RCC 7860 (cell line): ENCODE measurements at regions not wholly inside any gene's neighbourhood (a gene's known extent, or its start where the extent isn't known, plus 50 kb on each side); places are given as distances from the start of the nearest gene placed in this dataset.

Experiments
- DNase-seq: peaks from one replicate; pipeline ENCODE4 v3.0.0-alpha.2; 2015; ENCODE audit warnings: low spot score
- FAIRE-seq: peaks from 2 replicates; lab custom pipeline; 2012; peaks lifted over from hg19 to GRCh38; lab: Jason Lieb, UNC

DNA sequence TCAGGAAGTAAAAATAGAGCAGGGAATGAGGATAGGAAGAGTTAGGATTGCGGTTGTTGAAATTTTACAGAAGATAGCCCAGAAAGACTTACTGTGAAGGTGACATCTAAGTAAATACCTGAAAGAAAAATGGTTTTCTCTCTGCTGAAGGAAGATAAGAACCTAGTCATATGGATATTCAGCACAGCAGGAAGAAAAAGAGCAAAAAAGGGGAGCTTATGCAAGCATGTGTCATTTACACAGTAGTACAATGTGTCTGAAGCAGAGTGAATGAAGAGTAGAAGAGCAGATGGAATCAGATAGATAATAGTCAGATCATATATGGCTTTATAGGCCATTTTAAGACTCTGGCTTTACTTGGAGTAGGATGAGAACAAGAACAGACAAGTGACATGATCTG is 126.9 kb upstream of the TENT5D start:
- DNase-seq (no peak), FAIRE-seq (no peak)

DNA sequence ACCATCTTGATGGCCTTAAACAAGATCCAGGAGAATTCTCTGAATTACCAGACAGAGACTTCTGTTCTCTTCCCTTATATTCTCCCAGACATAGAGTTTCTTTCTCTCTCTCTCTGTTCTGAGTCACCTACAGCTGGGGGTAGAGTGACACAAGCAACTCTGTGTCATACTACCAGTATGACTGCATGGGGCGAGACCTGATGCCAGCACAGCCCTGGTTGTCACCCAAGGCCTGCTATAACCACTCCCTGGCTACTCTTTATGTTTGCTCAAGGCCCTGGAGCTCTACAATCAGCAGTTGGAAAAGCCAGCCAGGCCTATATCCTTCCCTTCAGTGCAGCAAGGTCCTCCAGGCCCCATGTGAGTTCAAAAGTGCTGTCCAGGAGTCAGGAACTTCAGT is 114.2 kb upstream of the TENT5D start:
- FAIRE-seq (no peak), DNase-seq (no peak)

DNA sequence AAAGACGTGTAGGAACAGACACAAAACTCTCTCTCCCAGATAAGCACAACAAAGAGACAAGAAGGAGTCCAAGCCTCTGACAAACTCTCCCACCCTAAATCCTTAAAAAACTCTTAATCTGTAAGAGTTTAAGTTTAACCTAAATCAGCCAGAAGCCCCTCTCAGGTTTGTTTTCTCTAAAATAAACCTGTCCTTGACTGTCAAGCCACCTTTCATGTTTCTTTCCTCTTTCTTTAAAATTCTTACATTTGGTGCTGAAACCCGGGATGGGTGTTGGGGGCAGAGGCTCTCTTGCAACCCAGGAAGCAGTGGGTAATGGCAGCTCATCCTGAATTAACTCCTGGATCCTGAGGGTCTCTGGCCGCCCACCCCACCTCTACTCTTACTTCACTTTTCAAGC is 107.8 kb upstream of the TENT5D start:
- DNase-seq (no peak), FAIRE-seq (no peak)

DNA sequence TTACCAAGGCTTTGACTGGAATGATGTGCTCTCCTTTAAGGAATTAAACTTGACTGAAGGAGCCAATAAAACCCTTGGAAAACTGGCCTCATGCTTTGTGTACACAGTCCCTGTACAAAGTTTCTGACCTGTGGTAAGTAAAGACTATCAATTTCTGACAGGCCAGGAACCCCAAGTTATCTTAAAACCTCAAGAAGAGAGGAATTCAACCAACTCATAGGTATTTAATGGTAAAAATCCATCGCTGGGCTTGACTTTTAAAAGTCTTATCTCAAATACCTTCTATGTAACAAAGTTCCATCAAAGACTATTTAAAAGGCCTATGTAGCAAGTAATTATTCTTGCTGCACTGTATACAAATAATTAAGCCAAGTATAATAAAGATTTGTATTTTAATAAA is 103.7 kb upstream of the TENT5D start:
- DNase-seq (no peak), FAIRE-seq (no peak)

DNA sequence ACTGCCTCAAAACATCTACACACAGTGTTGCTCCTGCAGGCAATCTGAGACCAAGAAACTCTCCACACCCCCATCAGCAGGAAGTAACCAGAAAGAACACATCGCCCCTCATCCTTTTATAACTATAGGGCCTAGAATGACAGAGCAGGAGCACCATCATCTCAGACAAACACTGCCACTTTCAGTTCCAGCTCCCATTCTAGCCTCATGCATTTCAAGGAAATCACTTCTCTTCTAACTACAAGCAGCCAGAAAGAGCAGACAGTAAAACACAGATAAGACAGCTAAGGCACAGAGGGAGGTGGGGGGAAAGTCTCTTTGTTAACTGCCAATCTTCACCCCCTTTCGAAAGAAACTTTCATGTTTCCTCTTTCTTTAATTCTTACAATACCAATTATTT is 102.6 kb upstream of the TENT5D start:
- no peak for DNase-seq
- no peak for FAIRE-seq

DNA sequence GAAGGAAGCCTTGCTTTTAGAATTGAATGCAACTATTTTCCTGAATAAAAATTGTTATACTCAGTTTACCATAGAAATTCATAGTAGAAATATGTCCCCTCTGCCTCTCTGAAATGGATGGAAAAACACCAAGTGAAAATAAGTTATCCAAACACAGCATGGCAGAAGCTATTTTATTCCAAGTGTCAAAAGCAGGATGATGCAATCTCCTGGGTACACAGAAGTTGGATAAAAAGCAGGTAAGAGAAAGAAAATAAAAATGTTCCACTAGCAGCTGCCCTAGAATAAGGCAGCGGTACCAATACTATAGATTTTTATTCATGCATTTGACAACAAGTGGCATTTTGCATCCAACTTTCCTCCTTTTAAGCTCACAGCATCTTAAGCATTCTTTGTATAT is 89.0 kb upstream of the TENT5D start:
- DNase-seq (no peak), FAIRE-seq (no peak)

DNA sequence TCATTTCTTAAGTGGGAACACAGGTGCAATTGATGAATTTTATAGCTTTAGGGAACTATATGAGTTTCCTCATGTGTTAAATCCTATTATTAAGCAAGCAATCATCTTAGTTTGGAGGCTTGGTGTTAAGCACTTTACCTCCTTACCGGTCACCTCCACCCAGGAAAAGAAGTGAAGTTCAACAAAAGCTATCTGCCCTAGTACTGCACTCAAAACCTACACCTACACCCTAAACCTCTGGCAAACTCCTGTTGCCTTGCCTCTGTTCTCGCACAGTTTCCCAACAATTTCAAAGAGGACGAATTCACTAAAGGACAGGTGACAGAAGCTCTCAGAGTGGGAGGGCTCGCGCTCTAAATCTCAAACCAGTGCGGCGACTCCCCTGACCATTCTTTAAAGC is 85.7 kb upstream of the TENT5D start:
- FAIRE-seq (no peak), DNase-seq (no peak)

DNA sequence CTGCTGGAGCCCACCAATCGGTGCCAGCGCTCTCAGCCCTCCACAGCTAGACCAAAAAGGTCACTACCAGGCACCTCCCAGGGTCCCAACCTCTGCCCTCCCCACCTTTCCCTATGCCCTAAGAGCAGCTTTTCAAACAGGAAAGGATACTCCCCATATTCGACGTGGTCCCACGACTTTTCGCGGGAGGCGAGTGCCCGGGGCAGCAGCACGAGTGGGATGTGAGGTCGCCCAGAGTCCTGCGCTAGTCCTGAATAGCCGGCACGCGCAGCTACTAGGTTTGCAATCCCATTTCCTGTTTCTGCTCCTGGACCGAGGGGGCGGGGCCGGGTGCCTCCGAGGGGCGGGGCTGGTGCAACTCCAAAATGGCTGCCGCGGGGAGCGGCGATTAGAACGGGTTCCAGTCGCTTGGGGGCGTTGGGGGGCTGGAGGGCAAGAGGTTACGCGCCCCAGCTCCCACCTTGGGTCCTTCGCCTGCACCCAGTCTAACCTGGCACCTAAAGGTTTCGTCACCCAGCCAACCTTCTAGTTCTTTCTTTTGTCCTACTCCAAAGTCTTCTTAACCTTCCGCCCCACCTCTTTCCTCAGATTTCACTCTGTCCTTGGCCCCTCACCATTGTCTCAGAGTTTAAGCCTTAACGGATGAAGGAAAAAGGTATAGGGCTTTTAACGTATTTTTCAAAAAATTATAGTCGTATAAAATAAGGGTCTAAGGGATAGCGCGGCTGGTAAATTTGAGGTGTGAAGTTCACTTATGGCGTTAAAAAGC is 85.0 kb upstream of the TENT5D start:
- FAIRE-seq (no peak), DNase-seq (no peak)

DNA sequence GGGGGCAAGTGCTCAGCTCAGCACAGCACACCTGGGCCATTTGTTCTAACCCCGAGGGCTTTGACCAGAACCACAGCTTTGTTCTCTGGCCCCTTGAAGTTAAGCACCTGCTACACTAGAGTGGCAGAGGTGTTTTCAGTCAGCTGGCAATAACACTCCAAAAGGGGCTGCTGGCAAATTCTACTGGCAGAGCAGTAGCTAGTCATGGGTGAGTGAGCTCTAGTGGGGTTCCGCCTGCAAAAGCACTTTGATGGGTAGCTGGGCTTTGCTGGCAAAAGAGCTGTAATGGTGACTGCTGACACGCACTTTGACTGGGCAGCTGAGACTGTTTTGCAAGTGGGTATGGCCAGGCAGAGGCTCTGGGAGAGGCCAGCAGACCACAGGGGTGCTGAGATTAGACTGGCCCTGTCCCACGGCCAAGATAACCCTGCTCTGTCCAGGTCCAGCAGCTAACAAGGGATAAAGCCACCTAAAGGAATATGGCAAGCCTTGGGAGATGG is 65.2 kb upstream of the TENT5D start:
- FAIRE-seq, result no peak
- no peak for DNase-seq
